ENCODE measurements at regions not wholly inside any gene's neighbourhood (a gene's known extent, or its start where the extent isn't known, plus 50 kb on each side); places are given as distances from the start of the nearest gene placed in this dataset.

GRCh38 chr4:17124767-17125166, 226.3 kb upstream of the LDB2 start:
- intact Hi-C loops (cut with micrococcal nuclease; ENCODE audit: unreplicated experiment), result loop anchor here (5.0 kb wide), 1 partner anchor 207 kb away; no protein-coding TSS in a partner anchor
- H3K27me3 Mint-ChIP-seq (ENCODE audit: unreplicated experiment), result no peaks in the 10 kb centered on the region
- CTCF ChIA-PET, result no interaction called here
- H3K4me3 Mint-ChIP-seq (ENCODE audit: low read depth, unreplicated experiment), result no peak overlapping the region
- H3K36me3 Mint-ChIP-seq (ENCODE audit: insufficient read depth, unreplicated experiment), result no peaks in the 10 kb centered on the region
- DNase-seq, result no peak
- TF ChIP-seq CTCF (IDR thresholded peaks at IDR 0.05; ENCODE audit: unreplicated experiment), result no peak
- BruUV-seq (replicated peaks), result no TSS peak
- H3K9me3 Mint-ChIP-seq (ENCODE audit: low read depth, unreplicated experiment), result no peaks in the 10 kb centered on the region
- no peaks in the 10 kb centered on the region for H3K4me1 Mint-ChIP-seq (ENCODE audit: low read depth, unreplicated experiment)
- H3K27ac Mint-ChIP-seq (ENCODE audit: unreplicated experiment), result no peak overlapping the region

- no peak for DNase-seq
- Mint-ChIP-seq H3K36me3 (ENCODE audit: insufficient read depth, unreplicated experiment) (no peaks in the 10 kb centered on the region), H3K27me3 (ENCODE audit: unreplicated experiment) (no peaks in the 10 kb centered on the region), H3K9me3 (ENCODE audit: low read depth, unreplicated experiment) (no peaks in the 10 kb centered on the region), H3K27ac (ENCODE audit: unreplicated experiment) (no peak overlapping the region), H3K4me1 (ENCODE audit: low read depth, unreplicated experiment) (no peaks in the 10 kb centered on the region), H3K4me3 (ENCODE audit: low read depth, unreplicated experiment) (no peak overlapping the region)
- TF ChIP-seq CTCF (IDR thresholded peaks at IDR 0.05; ENCODE audit: unreplicated experiment), result no peak
- no TSS peak for BruUV-seq (replicated peaks)
- intact Hi-C loops (cut with micrococcal nuclease; ENCODE audit: unreplicated experiment), result no loop called here
- CTCF ChIA-PET, result no interaction called here
Measured at GRCh38 chr4:17120761-17121160, 222.3 kb upstream of the LDB2 start.

GRCh38 chr4:17117746-17118145, 219.3 kb upstream of the LDB2 start:
- no peak overlapping the region for H3K4me3 Mint-ChIP-seq (ENCODE audit: low read depth, unreplicated experiment)
- H3K27ac Mint-ChIP-seq (ENCODE audit: unreplicated experiment), result no peak overlapping the region
- no peaks in the 10 kb centered on the region for H3K27me3 Mint-ChIP-seq (ENCODE audit: unreplicated experiment)
- intact Hi-C loops (cut with micrococcal nuclease; ENCODE audit: unreplicated experiment), result no loop called here
- H3K36me3 Mint-ChIP-seq (ENCODE audit: insufficient read depth, unreplicated experiment), result no peaks in the 10 kb centered on the region
- no peak for DNase-seq
- TF ChIP-seq CTCF (IDR thresholded peaks at IDR 0.05; ENCODE audit: unreplicated experiment), result no peak
- peaks cover 5% of the 10 kb centered on the region for H3K9me3 Mint-ChIP-seq (ENCODE audit: low read depth, unreplicated experiment)
- no TSS peak for BruUV-seq (replicated peaks)
- CTCF ChIA-PET, result no interaction called here
- H3K4me1 Mint-ChIP-seq (ENCODE audit: low read depth, unreplicated experiment), result no peaks in the 10 kb centered on the region

- Mint-ChIP-seq H3K27me3 (ENCODE audit: unreplicated experiment) (no peaks in the 10 kb centered on the region), H3K4me3 (ENCODE audit: low read depth, unreplicated experiment) (no peak overlapping the region), H3K4me1 (ENCODE audit: low read depth, unreplicated experiment) (no peaks in the 10 kb centered on the region), H3K36me3 (ENCODE audit: insufficient read depth, unreplicated experiment) (no peaks in the 10 kb centered on the region), H3K27ac (ENCODE audit: unreplicated experiment) (no peak overlapping the region), H3K9me3 (ENCODE audit: low read depth, unreplicated experiment) (peaks cover 5% of the 10 kb centered on the region)
- no peak for DNase-seq
- BruUV-seq (replicated peaks), result no TSS peak
- no peak for TF ChIP-seq CTCF (IDR thresholded peaks at IDR 0.05; ENCODE audit: unreplicated experiment)
- intact Hi-C loops (cut with micrococcal nuclease; ENCODE audit: unreplicated experiment), result no loop called here
- CTCF ChIA-PET, result interaction anchor here (1.0 kb wide), 1 partner anchor 32 kb away, joined by 5 read pairs; no protein-coding TSS in a partner anchor
Measured at GRCh38 chr4:17115583-17115982, 217.1 kb upstream of the LDB2 start.
